ENCODE measurements at regions not wholly inside any gene's neighbourhood (a gene's known extent, or its start where the extent isn't known, plus 50 kb on each side); places are given as distances from the start of the nearest gene placed in this dataset.
"Not testable (repeated sequence)": the region's sequence is repeated elsewhere in the genome, so short reads cannot be mapped to it uniquely, and the experiment has no call there.

DNA sequence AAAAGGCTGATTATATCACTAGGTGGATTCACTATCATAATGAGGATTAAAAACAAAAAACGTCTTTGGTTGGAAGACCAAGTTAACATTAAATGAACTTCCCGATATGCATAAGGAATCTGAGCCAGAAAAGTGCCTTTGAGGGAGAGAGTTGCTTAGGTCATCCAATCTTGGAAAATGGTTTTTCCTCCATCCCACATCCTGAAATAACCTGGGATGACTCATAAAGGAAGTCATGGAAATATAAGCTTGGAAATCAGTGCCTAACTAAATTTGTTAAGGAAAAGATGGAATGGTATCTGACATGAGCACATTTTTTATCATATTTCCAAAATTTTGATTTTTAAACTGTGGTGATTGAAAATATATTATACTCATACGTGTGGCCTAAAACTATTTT lies 66.0 kb downstream of the KBTBD8 start:
- Histone ChIP-seq H3K27ac (ENCODE audit: low read depth in 1 of 2, low read length in 2 of 2) (no peak overlapping the region), H3K9ac (ENCODE audit: low read depth in 1 of 2, low read length in 2 of 2) (no peak overlapping the region), H3K9me3 (ENCODE audit: control insufficient read depth in 4 of 4, low read length in 3 of 4) (peaks cover 0 to 4% (median 1%) of the 10 kb centered on the region in 4 donors), H3K4me3 (ENCODE audit: low read depth in 1 of 3, low read length in 3 of 3) (no peak overlapping the region), H3K4me1 (ENCODE audit: control insufficient read depth in 4 of 4, insufficient read depth in 4 of 4, low read length in 3 of 4) (no peaks in the 10 kb centered on the region), H3K27me3 (ENCODE audit: control insufficient read depth in 4 of 4, insufficient read depth in 4 of 4, low read length in 3 of 4) (peaks cover 0 to 3% (median 0%) of the 10 kb centered on the region in 4 donors), H3K36me3 (ENCODE audit: control insufficient read depth in 4 of 4, insufficient read depth in 3 of 4, low read depth in 1 of 4, low read length in 3 of 4) (no peaks in the 10 kb centered on the region)
- TF ChIP-seq, protein P1, sequence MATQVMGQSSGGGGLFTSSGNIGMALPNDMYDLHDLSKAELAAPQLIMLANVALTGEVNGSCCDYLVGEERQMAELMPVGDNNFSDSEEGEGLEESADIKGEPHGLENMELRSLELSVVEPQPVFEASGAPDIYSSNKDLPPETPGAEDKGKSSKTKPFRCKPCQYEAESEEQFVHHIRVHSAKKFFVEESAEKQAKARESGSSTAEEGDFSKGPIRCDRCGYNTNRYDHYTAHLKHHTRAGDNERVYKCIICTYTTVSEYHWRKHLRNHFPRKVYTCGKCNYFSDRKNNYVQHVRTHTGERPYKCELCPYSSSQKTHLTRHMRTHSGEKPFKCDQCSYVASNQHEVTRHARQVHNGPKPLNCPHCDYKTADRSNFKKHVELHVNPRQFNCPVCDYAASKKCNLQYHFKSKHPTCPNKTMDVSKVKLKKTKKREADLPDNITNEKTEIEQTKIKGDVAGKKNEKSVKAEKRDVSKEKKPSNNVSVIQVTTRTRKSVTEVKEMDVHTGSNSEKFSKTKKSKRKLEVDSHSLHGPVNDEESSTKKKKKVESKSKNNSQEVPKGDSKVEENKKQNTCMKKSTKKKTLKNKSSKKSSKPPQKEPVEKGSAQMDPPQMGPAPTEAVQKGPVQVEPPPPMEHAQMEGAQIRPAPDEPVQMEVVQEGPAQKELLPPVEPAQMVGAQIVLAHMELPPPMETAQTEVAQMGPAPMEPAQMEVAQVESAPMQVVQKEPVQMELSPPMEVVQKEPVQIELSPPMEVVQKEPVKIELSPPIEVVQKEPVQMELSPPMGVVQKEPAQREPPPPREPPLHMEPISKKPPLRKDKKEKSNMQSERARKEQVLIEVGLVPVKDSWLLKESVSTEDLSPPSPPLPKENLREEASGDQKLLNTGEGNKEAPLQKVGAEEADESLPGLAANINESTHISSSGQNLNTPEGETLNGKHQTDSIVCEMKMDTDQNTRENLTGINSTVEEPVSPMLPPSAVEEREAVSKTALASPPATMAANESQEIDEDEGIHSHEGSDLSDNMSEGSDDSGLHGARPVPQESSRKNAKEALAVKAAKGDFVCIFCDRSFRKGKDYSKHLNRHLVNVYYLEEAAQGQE (IDR thresholded peaks at IDR 0.05): peak; percentile 32
- TF ChIP-seq, protein P2, sequence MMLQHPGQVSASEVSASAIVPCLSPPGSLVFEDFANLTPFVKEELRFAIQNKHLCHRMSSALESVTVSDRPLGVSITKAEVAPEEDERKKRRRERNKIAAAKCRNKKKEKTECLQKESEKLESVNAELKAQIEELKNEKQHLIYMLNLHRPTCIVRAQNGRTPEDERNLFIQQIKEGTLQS (IDR thresholded peaks at IDR 0.05): no peak
- no peak for TF ChIP-seq HNF4A (conservative IDR thresholded peaks at IDR 0.05)
- TF ChIP-seq GABPA (IDR thresholded peaks at IDR 0.05 in 1 of 2, conservative IDR thresholded peaks at IDR 0.05 in 1 of 2): no peak
- peak in 1 of 2 donors; percentile 57 for TF ChIP-seq JUND (IDR thresholded peaks at IDR 0.05)
- WGBS: 58% methylated on average over 3 of the region's 3 CpGs
- DNase-seq (ENCODE audit: low spot score): no peak

DNA sequence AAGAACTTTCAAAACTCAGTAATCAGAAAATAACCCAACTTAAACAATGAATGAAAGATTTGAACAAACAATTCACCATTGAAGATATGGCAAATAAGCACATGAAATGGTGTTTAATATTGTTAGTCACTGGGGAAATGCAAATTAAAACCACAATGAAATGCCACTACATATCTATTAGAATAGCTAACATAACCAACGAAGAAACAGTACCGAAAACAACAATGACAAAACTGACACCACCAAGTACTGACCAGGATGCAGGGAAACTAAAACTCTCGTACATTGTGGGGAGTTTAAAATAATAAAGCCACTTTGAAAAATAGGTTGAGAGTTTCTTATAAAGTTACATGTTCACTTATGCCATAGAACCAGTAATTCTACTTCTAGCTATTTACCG lies 69.1 kb downstream of the KBTBD8 start:
- H3K36me3 ChIP-seq (ENCODE audit: control insufficient read depth in 4 of 4, insufficient read depth in 3 of 4, low read depth in 1 of 4, low read length in 3 of 4): no peaks in the 10 kb centered on the region
- no peak for TF ChIP-seq RXRA (IDR thresholded peaks at IDR 0.05)
- TF ChIP-seq TAF1 (conservative IDR thresholded peaks at IDR 0.05): no peak
- no peak for TF ChIP-seq RAD21 (IDR thresholded peaks at IDR 0.05)
- TF ChIP-seq GABPA (IDR thresholded peaks at IDR 0.05 in 1 of 2, conservative IDR thresholded peaks at IDR 0.05 in 1 of 2): no peak
- 82% methylated on average over 4 of the region's 4 CpGs for WGBS
- no peaks in the 10 kb centered on the region for H3K27me3 ChIP-seq (ENCODE audit: control insufficient read depth in 4 of 4, insufficient read depth in 4 of 4, low read length in 3 of 4)
- H3K9me3 ChIP-seq (ENCODE audit: control insufficient read depth in 4 of 4, low read length in 3 of 4): no peaks in the 10 kb centered on the region
- H3K9ac ChIP-seq (ENCODE audit: low read depth in 1 of 2, low read length in 2 of 2): no peak overlapping the region
- no peak overlapping the region for H3K27ac ChIP-seq (ENCODE audit: low read depth in 1 of 2, low read length in 2 of 2)
- DNase-seq (ENCODE audit: low spot score): no peak
- no peaks in the 10 kb centered on the region for H3K4me1 ChIP-seq (ENCODE audit: control insufficient read depth in 4 of 4, insufficient read depth in 4 of 4, low read length in 3 of 4)
- no peak overlapping the region for H3K4me3 ChIP-seq (ENCODE audit: low read depth in 1 of 3, low read length in 3 of 3)

DNA sequence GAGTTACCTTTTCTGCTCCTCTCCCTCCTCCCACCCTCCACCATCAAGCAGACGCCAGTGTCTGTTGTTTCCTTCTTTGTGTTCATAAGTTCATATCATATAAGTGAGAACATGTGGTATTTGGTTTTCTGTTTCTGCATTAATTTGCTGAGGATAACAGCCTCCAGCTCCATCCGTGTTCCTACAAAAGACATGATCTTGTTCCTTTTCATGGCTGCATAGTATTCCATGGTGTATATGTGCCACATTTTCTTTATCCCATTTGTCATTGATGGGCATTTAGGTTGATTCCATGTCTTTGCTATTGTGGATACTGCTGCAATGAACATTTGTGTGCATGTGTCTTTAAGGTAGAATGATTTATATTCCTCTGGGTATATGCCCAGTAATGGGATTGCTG lies 74.5 kb downstream of the KBTBD8 start:
- H3K27ac ChIP-seq (ENCODE audit: low read depth in 1 of 2, low read length in 2 of 2); H3K4me1 ChIP-seq (ENCODE audit: control insufficient read depth in 4 of 4, insufficient read depth in 4 of 4, low read length in 3 of 4); H3K9me3 ChIP-seq (ENCODE audit: control insufficient read depth in 4 of 4, low read length in 3 of 4); H3K27me3 ChIP-seq (ENCODE audit: control insufficient read depth in 4 of 4, insufficient read depth in 4 of 4, low read length in 3 of 4); H3K4me3 ChIP-seq (ENCODE audit: low read depth in 1 of 3, low read length in 3 of 3); H3K9ac ChIP-seq (ENCODE audit: low read depth in 1 of 2, low read length in 2 of 2); H3K36me3 ChIP-seq (ENCODE audit: control insufficient read depth in 4 of 4, insufficient read depth in 3 of 4, low read depth in 1 of 4, low read length in 3 of 4); DNase-seq (ENCODE audit: low spot score): not testable (repeated sequence)
- 89% methylated on average over 2 of the region's 2 CpGs for WGBS

DNA sequence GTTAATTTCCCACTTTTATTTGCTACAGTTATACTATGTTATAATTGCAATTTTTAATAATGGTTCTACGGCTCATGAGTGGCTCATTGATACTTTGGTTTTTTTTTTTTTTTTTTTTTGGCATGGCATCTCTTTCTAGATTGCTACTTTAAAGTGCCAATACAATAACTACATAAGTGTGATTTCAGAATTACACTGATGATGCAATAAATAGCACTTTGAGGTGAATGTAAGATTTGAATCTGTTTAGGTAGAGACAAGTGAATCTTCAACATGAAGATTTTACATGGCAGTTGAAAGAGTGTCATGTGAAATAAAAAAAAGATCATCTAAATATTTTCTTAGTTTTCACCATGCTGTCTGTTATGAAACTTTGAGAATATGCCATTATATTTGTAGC lies 75.7 kb downstream of the KBTBD8 start:
- Histone ChIP-seq H3K9ac (ENCODE audit: low read depth in 1 of 2, low read length in 2 of 2) (no peak overlapping the region), H3K27me3 (ENCODE audit: control insufficient read depth in 4 of 4, insufficient read depth in 4 of 4, low read length in 3 of 4) (no peaks in the 10 kb centered on the region), H3K27ac (ENCODE audit: low read depth in 1 of 2, low read length in 2 of 2) (no peak overlapping the region), H3K4me1 (ENCODE audit: control insufficient read depth in 4 of 4, insufficient read depth in 4 of 4, low read length in 3 of 4) (no peaks in the 10 kb centered on the region), H3K4me3 (ENCODE audit: low read depth in 1 of 3, low read length in 3 of 3) (no peak overlapping the region), H3K36me3 (ENCODE audit: control insufficient read depth in 4 of 4, insufficient read depth in 3 of 4, low read depth in 1 of 4, low read length in 3 of 4) (no peaks in the 10 kb centered on the region), H3K9me3 (ENCODE audit: control insufficient read depth in 4 of 4, low read length in 3 of 4) (no peaks in the 10 kb centered on the region)
- 98% methylated on average over 1 of the region's 1 CpG for WGBS
- DNase-seq (ENCODE audit: low spot score): no peak
- TF ChIP-seq YY1 (IDR thresholded peaks at IDR 0.05) (no peak), FOXA2 (IDR thresholded peaks at IDR 0.05) (no peak), HNF4A (conservative IDR thresholded peaks at IDR 0.05) (no peak), GABPA (IDR thresholded peaks at IDR 0.05 in 1 of 2, conservative IDR thresholded peaks at IDR 0.05 in 1 of 2) (no peak), FOXA1 (IDR thresholded peaks at IDR 0.05) (no peak), JUND (IDR thresholded peaks at IDR 0.05) (no peak), SP1 (IDR thresholded peaks at IDR 0.05) (no peak), HNF4G (IDR thresholded peaks at IDR 0.05) (no peak), EGR1 (IDR thresholded peaks at IDR 0.05; ENCODE audit: low read depth in 2 of 2) (no peak), TAF1 (conservative IDR thresholded peaks at IDR 0.05) (no peak)
- TF ChIP-seq, protein P2 (IDR thresholded peaks at IDR 0.05): no peak
- TF ChIP-seq, protein P3, sequence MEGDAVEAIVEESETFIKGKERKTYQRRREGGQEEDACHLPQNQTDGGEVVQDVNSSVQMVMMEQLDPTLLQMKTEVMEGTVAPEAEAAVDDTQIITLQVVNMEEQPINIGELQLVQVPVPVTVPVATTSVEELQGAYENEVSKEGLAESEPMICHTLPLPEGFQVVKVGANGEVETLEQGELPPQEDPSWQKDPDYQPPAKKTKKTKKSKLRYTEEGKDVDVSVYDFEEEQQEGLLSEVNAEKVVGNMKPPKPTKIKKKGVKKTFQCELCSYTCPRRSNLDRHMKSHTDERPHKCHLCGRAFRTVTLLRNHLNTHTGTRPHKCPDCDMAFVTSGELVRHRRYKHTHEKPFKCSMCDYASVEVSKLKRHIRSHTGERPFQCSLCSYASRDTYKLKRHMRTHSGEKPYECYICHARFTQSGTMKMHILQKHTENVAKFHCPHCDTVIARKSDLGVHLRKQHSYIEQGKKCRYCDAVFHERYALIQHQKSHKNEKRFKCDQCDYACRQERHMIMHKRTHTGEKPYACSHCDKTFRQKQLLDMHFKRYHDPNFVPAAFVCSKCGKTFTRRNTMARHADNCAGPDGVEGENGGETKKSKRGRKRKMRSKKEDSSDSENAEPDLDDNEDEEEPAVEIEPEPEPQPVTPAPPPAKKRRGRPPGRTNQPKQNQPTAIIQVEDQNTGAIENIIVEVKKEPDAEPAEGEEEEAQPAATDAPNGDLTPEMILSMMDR (IDR thresholded peaks at IDR 0.05; ENCODE audit: low read depth, low read length, missing input control): no peak
